ENCODE measurements at regions not wholly inside any gene's neighbourhood (a gene's known extent, or its start where the extent isn't known, plus 50 kb on each side); places are given as distances from the start of the nearest gene placed in this dataset.

- Histone ChIP-seq H3K36me3 (ENCODE audit: low read depth) (no peaks in the 10 kb centered on the region), H3K27ac (no peak overlapping the region), H2AFZ (no peak overlapping the region), H3K79me2 (ENCODE audit: low read depth) (no peaks in the 10 kb centered on the region), H3K4me1 (replicated peaks; ENCODE audit: insufficient read depth) (0 out of 2 replicates have a peak, but pooled peaks cover 7% of the 10 kb centered on the region), H3F3A (ENCODE audit: insufficient read depth, low read depth) (no peaks in the 10 kb centered on the region), H3K9me3 (ENCODE audit: insufficient read depth, low read depth) (no peaks in the 10 kb centered on the region), H3K4me3 (no peak overlapping the region), H3K27me3 (ENCODE audit: insufficient read depth, low read depth) (peaks cover 6% of the 10 kb centered on the region; the same call in 1 of the 2 replicates), H3K9me2 (ENCODE audit: insufficient read depth) (no peaks in the 10 kb centered on the region), H3K4me2 (no peak overlapping the region), H4K20me1 (ENCODE audit: insufficient read depth) (no peaks in the 10 kb centered on the region)
- no TSS peak for BruUV-seq (replicated peaks)
- TF ChIP-seq EZH2 (IDR thresholded peaks at IDR 0.05; ENCODE audit: low read depth) = no peak
- TF ChIP-seq CTCF (conservative IDR thresholded peaks at IDR 0.05) = no peak
- peak; percentile 15 to 69 for DNase-seq
- CTCF ChIA-PET = interaction anchor here (0.6 kb wide), 1 partner anchor 122 kb away, joined by 3 read pairs; no protein-coding TSS in a partner anchor
- POLR2A ChIA-PET (ENCODE audit: unreplicated experiment) = no interaction called here
- intact Hi-C loops (cut with micrococcal nuclease; ENCODE audit: unreplicated experiment) = no loop called here
Observed at GRCh38 chr5:61599370-61600122, 267.5 kb downstream of the ZSWIM6 start.

DNA sequence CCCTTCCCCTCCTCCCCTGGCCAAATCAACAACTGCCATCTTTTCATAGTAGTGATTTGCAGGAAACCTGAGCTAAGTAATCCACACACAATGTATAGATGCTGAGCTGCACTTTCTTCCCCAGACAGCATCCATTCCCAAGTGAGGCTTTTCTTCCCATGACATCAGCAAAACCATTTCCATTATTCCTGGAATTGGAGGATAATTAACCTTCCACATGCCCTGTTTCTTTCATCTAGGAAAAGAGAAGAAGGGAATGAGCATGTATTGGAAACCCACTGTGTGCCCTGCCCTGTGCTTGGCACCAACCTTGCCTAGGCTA is 268.0 kb downstream of the ZSWIM6 start:
- no peaks in the 10 kb centered on the region for H3K36me3 ChIP-seq (ENCODE audit: low read depth)
- peaks cover 6% of the 10 kb centered on the region; the same call in 1 of the 2 replicates for H3K27me3 ChIP-seq (ENCODE audit: insufficient read depth, low read depth)
- H4K20me1 ChIP-seq (ENCODE audit: insufficient read depth) = no peaks in the 10 kb centered on the region
- no peaks in the 10 kb centered on the region for H3K9me3 ChIP-seq (ENCODE audit: insufficient read depth, low read depth)
- 0 out of 2 replicates have a peak, but pooled peaks cover 7% of the 10 kb centered on the region for H3K4me1 ChIP-seq (replicated peaks; ENCODE audit: insufficient read depth)
- H3F3A ChIP-seq (ENCODE audit: insufficient read depth, low read depth) = no peaks in the 10 kb centered on the region
- ChIA-PET POLR2A (ENCODE audit: unreplicated experiment) (no interaction called here), CTCF (no interaction called here)
- TF ChIP-seq EZH2 (IDR thresholded peaks at IDR 0.05; ENCODE audit: low read depth) = no peak
- no peak for TF ChIP-seq CTCF (conservative IDR thresholded peaks at IDR 0.05)
- intact Hi-C loops (cut with micrococcal nuclease; ENCODE audit: unreplicated experiment) = no loop called here
- H2AFZ ChIP-seq = no peak overlapping the region
- H3K4me3 ChIP-seq = no peak overlapping the region
- H3K27ac ChIP-seq = no peak overlapping the region
- no peak for DNase-seq
- BruUV-seq (replicated peaks) = no TSS peak
- no peaks in the 10 kb centered on the region for H3K79me2 ChIP-seq (ENCODE audit: low read depth)
- no peak overlapping the region for H3K4me2 ChIP-seq
- no peaks in the 10 kb centered on the region for H3K9me2 ChIP-seq (ENCODE audit: insufficient read depth)

DNA sequence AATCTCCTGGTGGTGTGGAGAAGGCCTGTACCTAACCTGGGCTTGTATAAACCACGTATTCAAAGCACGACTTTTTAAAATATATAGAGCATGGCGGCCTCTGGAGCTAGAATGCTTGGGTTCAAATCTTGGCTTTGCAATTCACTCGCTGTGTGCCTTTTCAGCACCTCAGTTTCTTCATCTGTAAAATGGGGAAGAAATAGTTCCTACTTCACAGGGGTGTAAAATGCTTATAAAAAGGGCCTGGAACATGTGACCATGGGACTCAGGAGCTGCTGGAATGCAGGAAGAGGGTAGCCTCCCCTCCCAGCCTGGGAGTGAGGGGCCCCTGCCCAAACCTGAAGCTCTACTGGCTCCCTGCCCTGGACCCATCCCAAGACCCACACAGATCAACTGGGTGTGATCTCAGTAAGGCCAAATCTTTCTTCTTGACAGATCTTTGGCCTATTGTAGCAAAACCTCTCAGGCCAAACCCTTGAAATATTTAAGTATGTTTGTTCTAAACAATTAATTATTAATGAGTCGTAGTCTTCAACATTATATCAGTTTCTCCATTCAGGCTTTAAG is 269.0 kb downstream of the ZSWIM6 start:
- Histone ChIP-seq H3K4me1 (replicated peaks; ENCODE audit: insufficient read depth) (0 out of 2 replicates have a peak, but pooled peaks cover 7% of the 10 kb centered on the region), H3K27ac (no peak overlapping the region), H3K36me3 (ENCODE audit: low read depth) (no peaks in the 10 kb centered on the region), H3K9me2 (ENCODE audit: insufficient read depth) (no peaks in the 10 kb centered on the region), H3K27me3 (ENCODE audit: insufficient read depth, low read depth) (peaks cover 6% of the 10 kb centered on the region; the same call in 1 of the 2 replicates), H3F3A (ENCODE audit: insufficient read depth, low read depth) (no peaks in the 10 kb centered on the region), H3K9me3 (ENCODE audit: insufficient read depth, low read depth) (no peaks in the 10 kb centered on the region), H3K79me2 (ENCODE audit: low read depth) (no peaks in the 10 kb centered on the region), H3K4me3 (no peak overlapping the region), H4K20me1 (ENCODE audit: insufficient read depth) (no peaks in the 10 kb centered on the region), H2AFZ (no peak overlapping the region), H3K4me2 (no peak overlapping the region)
- DNase-seq = no peak
- TF ChIP-seq CTCF (conservative IDR thresholded peaks at IDR 0.05) (no peak), EZH2 (IDR thresholded peaks at IDR 0.05; ENCODE audit: low read depth) (no peak)
- POLR2A ChIA-PET (ENCODE audit: unreplicated experiment) = no interaction called here
- intact Hi-C loops (cut with micrococcal nuclease; ENCODE audit: unreplicated experiment) = no loop called here
- no TSS peak for BruUV-seq (replicated peaks)
- CTCF ChIA-PET = no interaction called here
